MCF 10A (cell line): ENCODE measurements at regions not wholly inside any gene's neighbourhood (a gene's known extent, or its start where the extent isn't known, plus 50 kb on each side); places are given as distances from the start of the nearest gene placed in this dataset.

Source experiments
- BruUV-seq: library from RNA; stranded (reverse); fragments of 400-500 nt; replicated peaks from 2 replicates; lab custom pipeline; 2021; lab: Mats Ljungman, UMichigan
- CTCF ChIA-PET: fragments of 300-600 bp; sonication (Branson Sonifier 250); formaldehyde crosslinking; extraction: SDS; loops from one replicate; lab custom pipeline; 2021; ENCODE audit warnings: antibody characterized with exemption, inconsistent platforms; lab: Yijun Ruan, JAX
- POLR2A ChIA-PET: fragments of 300-600, 350-650 bp; sonication (Branson Sonifier 250); formaldehyde crosslinking; extraction: SDS; loops from one replicate; lab custom pipeline; 2020; ENCODE audit warnings: antibody characterized with exemption, inconsistent platforms; lab: Yijun Ruan, JAX
- DNase-seq: peaks from one replicate; pipeline ENCODE4 v3.0.0-alpha.2; 2018; ENCODE audit not compliant: unreplicated experiment
- H3K27ac Mint-ChIP-seq: one replicate; pipeline ENCODE4 v1.8.0; 2022; ENCODE audit warnings: mild to moderate bottlenecking, low read depth, mixed read lengths; ENCODE audit not compliant: unreplicated experiment
- H3K27me3 Mint-ChIP-seq: one replicate; pipeline ENCODE4 v1.8.0; 2022; ENCODE audit warnings: mixed read lengths; ENCODE audit not compliant: insufficient read depth, unreplicated experiment
- H3K36me3 Mint-ChIP-seq: one replicate; pipeline ENCODE4 v1.8.0; 2022; ENCODE audit warnings: mild to moderate bottlenecking, moderate library complexity, mixed read lengths; ENCODE audit not compliant: insufficient read depth, unreplicated experiment
- H3K4me1 Mint-ChIP-seq: one replicate; pipeline ENCODE4 v1.8.0; 2022; ENCODE audit warnings: mixed read lengths; ENCODE audit not compliant: insufficient read depth, unreplicated experiment
- H3K4me3 Mint-ChIP-seq: one replicate; pipeline ENCODE4 v1.8.0; 2022; ENCODE audit warnings: mild to moderate bottlenecking, moderate library complexity, mixed read lengths; ENCODE audit not compliant: unreplicated experiment
- H3K9me3 Mint-ChIP-seq: one replicate; pipeline ENCODE4 v1.8.0; 2022; ENCODE audit warnings: mixed read lengths; ENCODE audit not compliant: unreplicated experiment
- CTCF ChIP-seq: fragments of 200-600 bp; IDR thresholded peaks from one replicate; pipeline ENCODE4 v1.8.0; 2022; ENCODE audit warnings: antibody characterized with exemption, mild to moderate bottlenecking; ENCODE audit not compliant: unreplicated experiment
- intact Hi-C: fragments of 100-400 bp; cut with micrococcal nuclease; formaldehyde crosslinking; loops from 2 replicates; pipeline ENCODE4 v1.14.1; 2022

DNA sequence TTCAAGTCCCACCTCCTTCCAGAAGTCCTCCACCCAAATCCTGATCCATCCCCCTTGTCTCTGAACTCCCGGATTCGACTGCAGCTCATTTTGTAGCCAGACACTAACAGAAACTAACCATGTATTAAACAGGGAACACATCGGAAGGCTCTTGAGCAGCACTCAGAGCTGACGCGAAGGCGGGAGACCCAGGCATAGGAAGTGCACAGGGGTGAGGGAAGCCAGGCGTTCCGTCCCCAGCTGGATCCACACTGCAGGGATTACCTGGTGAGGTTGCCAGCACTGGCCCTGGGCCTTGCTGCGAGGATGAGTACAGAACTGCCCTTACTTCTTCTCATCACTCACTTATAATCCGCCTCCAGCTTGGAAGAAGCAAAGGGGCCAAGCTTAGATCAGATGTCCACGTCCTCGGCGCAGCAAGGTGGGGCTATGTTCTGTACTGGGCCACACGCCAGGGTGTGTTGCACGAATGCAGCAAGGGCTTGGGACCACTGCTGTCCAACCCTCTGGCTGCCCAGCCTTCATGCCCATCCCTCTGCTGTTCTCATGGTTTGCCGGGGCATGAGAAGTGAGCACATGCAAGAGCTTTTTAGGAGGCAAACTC is 124.2 kb upstream of the SMAD3 start:
- POLR2A ChIA-PET: interaction anchor here (0.6 to 0.9 kb wide), 2 partner anchors 299 to 384 kb away, joined by 3 to 5 read pairs; no protein-coding TSS in a partner anchor

GRCh38 chr15:66941791-66942190 is 123.6 kb upstream of the SMAD3 start:
- intact Hi-C loops: no loop called here
- POLR2A ChIA-PET: interaction anchor here (0.9 kb wide), 1 partner anchor 298 kb away, joined by 5 read pairs; no protein-coding TSS in a partner anchor

More for the DNA sequence above, 124.2 kb upstream of the SMAD3 start:
- H3K9me3 Mint-ChIP-seq: no peaks in the 10 kb centered on the region
- H3K27me3 Mint-ChIP-seq: no peaks in the 10 kb centered on the region
- H3K4me1 Mint-ChIP-seq: peaks cover 12% of the 10 kb centered on the region
- intact Hi-C loops: no loop called here
- H3K36me3 Mint-ChIP-seq: peaks cover 11% of the 10 kb centered on the region
- TF ChIP-seq CTCF: no peak
- no TSS peak for BruUV-seq
- CTCF ChIA-PET: interaction anchor here (0.6 to 1.4 kb wide), 5 partner anchors 233 to 374 kb away, joined by 3 to 7 read pairs (median 3); no protein-coding TSS in a partner anchor
- no peak overlapping the region for H3K4me3 Mint-ChIP-seq
- DNase-seq: no peak
- no peak overlapping the region for H3K27ac Mint-ChIP-seq

GRCh38 chr15:66942649-66943390 is 122.6 kb upstream of the SMAD3 start:
- intact Hi-C loops: no loop called here
- H3K27me3 Mint-ChIP-seq: no peaks in the 10 kb centered on the region
- no peak for DNase-seq
- peaks cover 12% of the 10 kb centered on the region for H3K4me1 Mint-ChIP-seq
- H3K4me3 Mint-ChIP-seq: no peak overlapping the region
- no peak for TF ChIP-seq CTCF
- peaks cover 7% of the 10 kb centered on the region for H3K36me3 Mint-ChIP-seq
- BruUV-seq: no TSS peak
- no peak overlapping the region for H3K27ac Mint-ChIP-seq
- POLR2A ChIA-PET: interaction anchor here (1.0 to 2.0 kb wide), 2 partner anchors 12 to 357 kb away, joined by 3 to 5 read pairs; no protein-coding TSS in a partner anchor
- CTCF ChIA-PET: interaction anchor here (0.6 to 0.7 kb wide), 4 partner anchors 16 to 386 kb away, joined by 3 to 5 read pairs (median 3); no protein-coding TSS in a partner anchor
- no peaks in the 10 kb centered on the region for H3K9me3 Mint-ChIP-seq

More at GRCh38 chr15:66941791-66942190, 123.6 kb upstream of the SMAD3 start:
- no peak for DNase-seq
- Mint-ChIP-seq H3K9me3 (no peaks in the 10 kb centered on the region), H3K4me3 (no peak overlapping the region), H3K4me1 (peaks cover 12% of the 10 kb centered on the region), H3K27ac (no peak overlapping the region), H3K36me3 (peaks cover 7% of the 10 kb centered on the region), H3K27me3 (no peaks in the 10 kb centered on the region)
- no peak for TF ChIP-seq CTCF
- no TSS peak for BruUV-seq
- CTCF ChIA-PET: interaction anchor here (0.6 to 1.4 kb wide), 5 partner anchors 232 to 373 kb away, joined by 3 to 7 read pairs (median 3); no protein-coding TSS in a partner anchor
